Osteoblast (primary cell): ENCODE measurements at regions not wholly inside any gene's neighbourhood (a gene's known extent, or its start where the extent isn't known, plus 50 kb on each side); places are given as distances from the start of the nearest gene placed in this dataset.

Source experiments
- DNase-seq: peaks from one replicate; pipeline ENCODE4 v3.0.0; 2011; ENCODE audit warnings: low spot score, mixed read lengths; ENCODE audit not compliant: insufficient read length; ENCODE audit errors: missing footprints
- H2AFZ ChIP-seq: 2 replicates; pipeline ENCODE4 v1.6.0; 2011; ENCODE audit warnings: mild to moderate bottlenecking, low read length
- H3K27ac ChIP-seq: 2 replicates; pipeline ENCODE4 v1.5.1; 2011; ENCODE audit warnings: mild to moderate bottlenecking, low read depth, low read length, moderate library complexity
- H3K27me3 ChIP-seq: 2 replicates; pipeline ENCODE4 v1.6.0; 2012; ENCODE audit warnings: mild to moderate bottlenecking, control low read depth, inconsistent platforms, low read length, moderate library complexity; ENCODE audit not compliant: insufficient read depth
- H3K36me3 ChIP-seq: 2 replicates; pipeline ENCODE4 v1.5.1; 2011; ENCODE audit warnings: mild to moderate bottlenecking, low read length, control low read depth, moderate library complexity; ENCODE audit not compliant: insufficient read depth
- H3K4me1 ChIP-seq: 2 replicates; pipeline ENCODE4 v1.5.1; 2011; ENCODE audit warnings: mild to moderate bottlenecking, low read length, control low read depth, moderate library complexity; ENCODE audit not compliant: insufficient read depth
- H3K4me2 ChIP-seq: 2 replicates; pipeline ENCODE4 v1.6.0; 2011; ENCODE audit warnings: mild to moderate bottlenecking, low read length; ENCODE audit not compliant: insufficient read depth
- H3K4me3 ChIP-seq: fragments of 200-600 bp; sonication (generic); 3 replicates; pipeline ENCODE4 v1.5.1; 2012; ENCODE audit warnings: mild to moderate bottlenecking, low read length, inconsistent platforms; ENCODE audit not compliant: insufficient read depth
- H3K79me2 ChIP-seq: 2 replicates; pipeline ENCODE4 v1.6.0; 2012; ENCODE audit warnings: mild to moderate bottlenecking, low read length, control low read depth, inconsistent platforms; ENCODE audit not compliant: insufficient read depth
- H3K9me3 ChIP-seq: 2 replicates; pipeline ENCODE4 v1.5.1; 2011; ENCODE audit warnings: low read depth, low read length, control low read depth
- H4K20me1 ChIP-seq: 2 replicates; pipeline ENCODE4 v1.6.0; 2012; ENCODE audit warnings: mild to moderate bottlenecking, low read length, control low read depth; ENCODE audit not compliant: insufficient read depth
- CTCF ChIP-seq: IDR thresholded peaks from 2 replicates; pipeline ENCODE4 v1.5.1; 2011; ENCODE audit warnings: mild to moderate bottlenecking, low read depth, low read length, moderate library complexity; ENCODE audit errors: extremely low read depth

GRCh38 chr7:92939666-92940360, 103.4 kb upstream of the CDK6 start:
- no peaks in the 10 kb centered on the region for H3K36me3 ChIP-seq
- no peak overlapping the region for H2AFZ ChIP-seq
- H3K4me3 ChIP-seq, result no peak overlapping the region
- no peaks in the 10 kb centered on the region for H3K79me2 ChIP-seq
- H3K9me3 ChIP-seq, result peaks cover 2% of the 10 kb centered on the region
- H3K4me2 ChIP-seq, result no peak overlapping the region
- H3K27ac ChIP-seq, result no peak overlapping the region
- no peaks in the 10 kb centered on the region for H4K20me1 ChIP-seq
- H3K4me1 ChIP-seq, result no peaks in the 10 kb centered on the region
- no peaks in the 10 kb centered on the region for H3K27me3 ChIP-seq
- no peak for TF ChIP-seq CTCF
- DNase-seq, result no peak

GRCh38 chr7:92934096-92934495, 97.7 kb upstream of the CDK6 start:
- no peaks in the 10 kb centered on the region for H3K4me1 ChIP-seq
- no peak overlapping the region for H2AFZ ChIP-seq
- H3K79me2 ChIP-seq, result no peaks in the 10 kb centered on the region
- H3K27ac ChIP-seq, result no peak overlapping the region
- TF ChIP-seq CTCF, result no peak
- no peaks in the 10 kb centered on the region for H4K20me1 ChIP-seq
- no peaks in the 10 kb centered on the region for H3K36me3 ChIP-seq
- no peak overlapping the region for H3K4me2 ChIP-seq
- H3K4me3 ChIP-seq, result no peak overlapping the region
- no peak for DNase-seq
- no peaks in the 10 kb centered on the region for H3K27me3 ChIP-seq
- no peaks in the 10 kb centered on the region for H3K9me3 ChIP-seq

- Histone ChIP-seq H3K36me3 (no peaks in the 10 kb centered on the region), H3K4me2 (no peak overlapping the region), H3K9me3 (no peaks in the 10 kb centered on the region), H3K4me1 (no peaks in the 10 kb centered on the region), H3K4me3 (no peak overlapping the region), H3K27ac (no peak overlapping the region), H3K79me2 (no peaks in the 10 kb centered on the region), H2AFZ (no peak overlapping the region), H3K27me3 (no peaks in the 10 kb centered on the region), H4K20me1 (no peaks in the 10 kb centered on the region)
- no peak for TF ChIP-seq CTCF
- no peak for DNase-seq
Measured at GRCh38 chr7:92932450-92932849, 96.1 kb upstream of the CDK6 start.

- H3K9me3 ChIP-seq, result no peaks in the 10 kb centered on the region
- TF ChIP-seq CTCF, result no peak
Measured at GRCh38 chr7:92930404-92930803, 94.0 kb upstream of the CDK6 start.

More at GRCh38 chr7:92930404-92930803, 94.0 kb upstream of the CDK6 start:
- Histone ChIP-seq H2AFZ (no peak overlapping the region), H4K20me1 (no peaks in the 10 kb centered on the region), H3K79me2 (no peaks in the 10 kb centered on the region), H3K4me2 (no peak overlapping the region), H3K4me3 (no peak overlapping the region), H3K36me3 (no peaks in the 10 kb centered on the region), H3K4me1 (no peaks in the 10 kb centered on the region), H3K27me3 (no peaks in the 10 kb centered on the region), H3K27ac (no peak overlapping the region)
- DNase-seq, result no peak
